Kidney (tissue), 13 donors: ENCODE measurements at regions not wholly inside any gene's neighbourhood (a gene's known extent, or its start where the extent isn't known, plus 50 kb on each side); places are given as distances from the start of the nearest gene placed in this dataset.

Experiments
- DNase-seq, 5 donors: peaks; one replicate each; pipeline ENCODE4 v3.0.0-alpha.2; 2013 to 2020
- FAIRE-seq: peaks from 2 replicates; lab custom pipeline; 2012; peaks lifted over from hg19 to GRCh38; lab: Jason Lieb, UNC
- H3K27ac ChIP-seq, 2 donors: one replicate each; pipeline ENCODE4 v1.7.0; 2013; ENCODE audit warnings: low read depth in 2 of 2, low read length in 2 of 2, inconsistent platforms in 1 of 2
- H3K27me3 ChIP-seq: one replicate; pipeline ENCODE4 v1.7.1; 2013; ENCODE audit warnings: low read length, inconsistent platforms; ENCODE audit not compliant: control insufficient read depth, insufficient read depth
- H3K36me3 ChIP-seq, 3 donors: one replicate each; pipeline versions ENCODE4 v1.7.0 to v1.7.1; 2013; ENCODE audit warnings: low read length in 3 of 3, control low read depth in 1 of 3, inconsistent platforms in 1 of 3; ENCODE audit not compliant: insufficient read depth in 3 of 3, control insufficient read depth in 2 of 3
- H3K4me1 ChIP-seq, 3 donors: one replicate each; pipeline versions ENCODE4 v1.7.0 to v1.7.1; 2013; ENCODE audit warnings: low read length in 3 of 3, inconsistent platforms in 1 of 3, low read depth in 1 of 3; ENCODE audit not compliant: control insufficient read depth in 2 of 3, insufficient read depth in 2 of 3
- H3K4me3 ChIP-seq, 3 donors: one replicate each; pipeline versions ENCODE4 v1.7.0 to v1.8.1; 2013; ENCODE audit warnings: low read length in 3 of 3, control low read depth in 1 of 3, inconsistent platforms in 1 of 3
- H3K9ac ChIP-seq, 3 donors: one replicate each; pipeline versions ENCODE4 v1.7.0 to v1.7.1; 2013; ENCODE audit warnings: low read length in 3 of 3, control low read depth in 1 of 3, inconsistent platforms in 1 of 3
- H3K9me3 ChIP-seq, 3 donors: one replicate each; pipeline versions ENCODE4 v1.7.0 to v1.7.1; 2013; ENCODE audit warnings: low read length in 3 of 3, control low read depth in 1 of 3, inconsistent platforms in 1 of 3; ENCODE audit not compliant: control insufficient read depth in 2 of 3, insufficient read depth in 1 of 3
- CTCF ChIP-seq: IDR thresholded peaks from 3 replicates; pipeline ENCODE4 v1.5.1; 2012; ENCODE audit warnings: mild to moderate bottlenecking, moderate library complexity, borderline replicate concordance; ENCODE audit not compliant: insufficient read depth; ENCODE audit errors: extremely low read depth
- intact Hi-C: fragments of 100-400 bp; cut with DNase I; formaldehyde crosslinking; loops from one replicate; pipeline ENCODE4 v1.11.1; 2022
- donor health status: control.
- donor health status: control.
- donor health status: control.
- donor health status: control.
- donor health status: control.
- donor health status: DM: yes; HTN: yes; CAD: no.
- donor health status: Normal renal cell carcinoma (clear cell type).

GRCh38 chr7:50953820-50954219 is 171.1 kb upstream of the GRB10 start:
- Histone ChIP-seq H3K36me3 (no peaks in the 10 kb centered on the region), H3K4me3 (no peak overlapping the region), H3K4me1 (no peaks in the 10 kb centered on the region), H3K9me3 (peaks cover 0 to 4% (median 4%) of the 10 kb centered on the region in 3 donors), H3K9ac (no peak overlapping the region), H3K27me3 (no peaks in the 10 kb centered on the region), H3K27ac (no peak overlapping the region)
- no peak for TF ChIP-seq CTCF
- intact Hi-C loops = no loop called here
- no peak for FAIRE-seq
- no peak for DNase-seq

GRCh38 chr7:50953303-50953702 is 170.6 kb upstream of the GRB10 start:
- H3K4me1 ChIP-seq = no peaks in the 10 kb centered on the region
- H3K36me3 ChIP-seq = no peaks in the 10 kb centered on the region
- no peak for FAIRE-seq
- TF ChIP-seq CTCF = no peak
- H3K27ac ChIP-seq = no peak overlapping the region
- no peaks in the 10 kb centered on the region for H3K27me3 ChIP-seq
- H3K4me3 ChIP-seq = no peak overlapping the region
- intact Hi-C loops = no loop called here
- DNase-seq = no peak
- no peak overlapping the region for H3K9ac ChIP-seq
- peaks cover 0 to 4% (median 4%) of the 10 kb centered on the region in 3 donors for H3K9me3 ChIP-seq

GRCh38 chr7:50952544-50952943 is 169.8 kb upstream of the GRB10 start:
- H3K9ac ChIP-seq = no peak overlapping the region
- no peak for FAIRE-seq

More at GRCh38 chr7:50952544-50952943, 169.8 kb upstream of the GRB10 start:
- H3K36me3 ChIP-seq = no peaks in the 10 kb centered on the region
- intact Hi-C loops = no loop called here
- no peak overlapping the region for H3K27ac ChIP-seq
- no peak for TF ChIP-seq CTCF
- H3K27me3 ChIP-seq = no peaks in the 10 kb centered on the region
- DNase-seq = no peak
- H3K4me3 ChIP-seq = no peak overlapping the region
- H3K9me3 ChIP-seq = peaks cover 0 to 4% (median 4%) of the 10 kb centered on the region in 3 donors
- H3K4me1 ChIP-seq = no peaks in the 10 kb centered on the region
